IMR-90 (cell line): ENCODE measurements at regions not wholly inside any gene's neighbourhood (a gene's known extent, or its start where the extent isn't known, plus 50 kb on each side); places are given as distances from the start of the nearest gene placed in this dataset.

Experiments used
- ATAC-seq: fragments of 200-7000 bp; cut with Tn5 transposase; 2 replicates; pipeline ENCODE4 v1.9.1; 2020; ENCODE audit warnings: low read depth, mild to moderate bottlenecking, moderate library complexity
- BruUV-seq: library from RNA; stranded (reverse); fragments of 400-500 nt; replicated peaks from 2 replicates; lab custom pipeline; 2021; lab: Mats Ljungman, UMichigan
- CTCF ChIA-PET: fragments of 300-600 bp; formaldehyde crosslinking; extraction: SDS; loops from one replicate; lab custom pipeline; 2021; ENCODE audit warnings: antibody characterized with exemption; lab: Yijun Ruan, JAX
- POLR2A ChIA-PET: fragments of 300-600 bp; sonication (Branson Sonifier 250); formaldehyde crosslinking; loops from one replicate; lab custom pipeline; 2022; ENCODE audit warnings: antibody characterized with exemption; ENCODE audit not compliant: unreplicated experiment; lab: Charles Lee
- DNase-seq: peaks from one replicate; pipeline ENCODE4 v3.0.0; 2013
- H2AFZ ChIP-seq: replicated peaks from 2 replicates; pipeline ENCODE3; 2013; ENCODE audit warnings: low read length, mild to moderate bottlenecking; ENCODE audit not compliant: poor library complexity
- H2AK5ac ChIP-seq: 2 replicates; pipeline ENCODE4 v1.6.1; 2013; ENCODE audit warnings: low read depth, low read length, inconsistent platforms
- H2AK9ac ChIP-seq: replicated peaks from 2 replicates; pipeline ENCODE3; 2013; ENCODE audit warnings: mild to moderate bottlenecking, low read depth, low read length, moderate library complexity; ENCODE audit not compliant: poor library complexity
- H2BK120ac ChIP-seq: 2 replicates; pipeline ENCODE4 v1.6.1; 2013; ENCODE audit warnings: low read depth, low read length, inconsistent platforms
- H2BK15ac ChIP-seq: 3 replicates; pipeline ENCODE4 v1.6.1; 2013; ENCODE audit warnings: low read depth, low read length, inconsistent platforms
- H2BK20ac ChIP-seq: 2 replicates; pipeline ENCODE4 v1.6.1; 2013; ENCODE audit warnings: low read depth, mild to moderate bottlenecking, inconsistent platforms, low read length, moderate library complexity
- H2BK5ac ChIP-seq: 2 replicates; pipeline ENCODE4 v1.6.1; 2013; ENCODE audit warnings: mild to moderate bottlenecking, low read depth, low read length, inconsistent platforms; ENCODE audit not compliant: poor library complexity, severe bottlenecking
- H3K14ac ChIP-seq: replicated peaks from 2 replicates; pipeline ENCODE4 v1.6.1; 2013; ENCODE audit warnings: low read depth, low read length, inconsistent platforms
- H3K18ac ChIP-seq: 2 replicates; pipeline ENCODE4 v1.6.1; 2013; ENCODE audit warnings: low read depth, low read length, control low read depth
- H3K23ac ChIP-seq: 2 replicates; pipeline ENCODE4 v1.6.1; 2013; ENCODE audit warnings: low read depth, low read length, inconsistent platforms
- H3K27ac ChIP-seq: 2 replicates; pipeline ENCODE4 v1.5.1; 2013; ENCODE audit warnings: mild to moderate bottlenecking, control low read depth, low read length; ENCODE audit not compliant: insufficient read depth
- H3K27me3 ChIP-seq: 2 replicates; pipeline ENCODE4 v1.6.1; 2013; ENCODE audit warnings: low read length; ENCODE audit not compliant: control insufficient read depth, insufficient read depth
- H3K36me3 ChIP-seq: 2 replicates; pipeline ENCODE4 v1.6.1; 2013; ENCODE audit warnings: low read length, mixed read lengths; ENCODE audit not compliant: control insufficient read depth, insufficient read depth
- H3K4ac ChIP-seq: 2 replicates; pipeline ENCODE4 v1.6.1; 2013; ENCODE audit warnings: low read depth, low read length, inconsistent platforms
- H3K4me1 ChIP-seq: 2 replicates; pipeline ENCODE4 v1.6.1; 2013; ENCODE audit warnings: low read length, mixed read lengths; ENCODE audit not compliant: control insufficient read depth, insufficient read depth
- H3K4me2 ChIP-seq: 2 replicates; pipeline ENCODE4 v1.6.1; 2013; ENCODE audit warnings: low read depth, mild to moderate bottlenecking, control low read depth, low read length, moderate library complexity
- H3K4me3 ChIP-seq: 2 replicates; pipeline ENCODE4 v1.5.1; 2013; ENCODE audit warnings: low read depth, mild to moderate bottlenecking, control low read depth, low read length, moderate library complexity; ENCODE audit not compliant: insufficient read depth
- H3K56ac ChIP-seq: 2 replicates; pipeline ENCODE4 v1.6.1; 2013; ENCODE audit warnings: low read length, inconsistent platforms; ENCODE audit not compliant: insufficient read depth; ENCODE audit errors: extremely low read depth
- H3K79me1 ChIP-seq, 2 experiments: 2 replicates each; pipeline ENCODE4 v1.6.1; 2013; ENCODE audit warnings: low read length in 2 of 2, inconsistent platforms in 1 of 2, low read depth in 1 of 2
- H3K9ac ChIP-seq: 2 replicates; pipeline ENCODE4 v1.6.1; 2013; ENCODE audit warnings: low read depth, low read length, control low read depth
- H3K9me1 ChIP-seq: 2 replicates; pipeline ENCODE4 v1.6.1; 2013; ENCODE audit warnings: low read length, inconsistent platforms; ENCODE audit not compliant: insufficient read depth
- H3K9me3 ChIP-seq: 2 replicates; pipeline ENCODE4 v1.6.1; 2013; ENCODE audit warnings: low read length; ENCODE audit not compliant: control insufficient read depth, insufficient read depth
- H4K20me1 ChIP-seq: 2 replicates; pipeline ENCODE4 v1.6.1; 2013; ENCODE audit warnings: low read length, inconsistent platforms; ENCODE audit not compliant: insufficient read depth
- H4K5ac ChIP-seq: 2 replicates; pipeline ENCODE4 v1.6.1; 2013; ENCODE audit warnings: mild to moderate bottlenecking, low read depth, low read length, control low read depth
- H4K8ac ChIP-seq, 2 experiments: 2 replicates each; pipeline ENCODE4 v1.6.1; 2013; ENCODE audit warnings: low read depth in 2 of 2, low read length in 2 of 2, control low read depth in 1 of 2, inconsistent platforms in 1 of 2
- H4K91ac ChIP-seq: 2 replicates; pipeline ENCODE4 v1.6.1; 2013; ENCODE audit warnings: low read depth, low read length, inconsistent platforms; ENCODE audit not compliant: insufficient read depth
- BHLHE40 ChIP-seq: fragments of 150-350 bp; IDR thresholded peaks from 2 replicates; pipeline ENCODE4 v1.6.1; 2016; ENCODE audit warnings: mild to moderate bottlenecking, low read depth, low read length
- CHD1 ChIP-seq: IDR thresholded peaks from 2 replicates; pipeline ENCODE4 v1.6.1; 2012; ENCODE audit warnings: low read depth, low read length, improper control_type of control experiment
- ELK1 ChIP-seq: fragments of 150-350 bp; IDR thresholded peaks from 2 replicates; pipeline ENCODE4 v1.6.1; 2016; ENCODE audit warnings: low read depth, mild to moderate bottlenecking, low read length, moderate library complexity, borderline replicate concordance
- MAFK ChIP-seq: IDR thresholded peaks from 2 replicates; pipeline ENCODE4 v1.6.1; 2012; ENCODE audit warnings: low read depth, low read length, improper control_type of control experiment
- MAZ ChIP-seq: IDR thresholded peaks from 2 replicates; pipeline ENCODE4 v1.6.1; 2012; ENCODE audit warnings: low read depth, mild to moderate bottlenecking, low read length, improper control_type of control experiment, moderate library complexity, borderline replicate concordance
- MXI1 ChIP-seq: IDR thresholded peaks from 2 replicates; pipeline ENCODE4 v1.6.1; 2012; ENCODE audit warnings: low read depth, mild to moderate bottlenecking, low read length, moderate library complexity, borderline replicate concordance
- NFE2L2 ChIP-seq: fragments of 150-350 bp; IDR thresholded peaks from 2 replicates; pipeline ENCODE4 v1.6.1; 2016; ENCODE audit warnings: low read depth, mild to moderate bottlenecking, low read length
- RFX5 ChIP-seq: IDR thresholded peaks from 2 replicates; pipeline ENCODE4 v1.8.0; 2012; ENCODE audit warnings: low read depth, mild to moderate bottlenecking, low read length, moderate library complexity
- SMC3 ChIP-seq: fragments of 150-350 bp; IDR thresholded peaks from 2 replicates; pipeline ENCODE4 v1.6.1; 2016; ENCODE audit warnings: low read depth, mild to moderate bottlenecking, antibody characterized with exemption, low read length, moderate library complexity
- WGBS, 2 experiments: methylation state at CpG; one replicate each; pipeline versions ENCODE4 v1.1.5 to v1.1.7; 2013; ENCODE audit warnings: missing lambda C conversion rate in 2 of 2; ENCODE audit not compliant: insufficient read length in 1 of 2; ENCODE audit errors: extremely low coverage in 2 of 2; 5-methylcytosine and 5-hydroxymethylcytosine counted together
- dilution Hi-C: fragments of 300-500 bp; cut with HindIII; formaldehyde crosslinking; loops from one replicate; pipeline ENCODE4 v1.14.3; 2018; ENCODE audit warnings: low sequenced_read_pairs; ENCODE audit not compliant: unreplicated experiment
- in situ Hi-C: fragments of 300-500 bp; cut with MboI; formaldehyde crosslinking; loops from 3 replicates; pipeline ENCODE4 v1.14.3; 2019; ENCODE audit warnings: low sequenced_read_pairs, inconsistent platforms, mixed read lengths
- intact Hi-C: fragments of 100-400 bp; cut with micrococcal nuclease; formaldehyde crosslinking; loops from 2 replicates; pipeline ENCODE4 v1.10.0; 2022
- TF ChIP-seq, protein P1 (sequence below): conservative IDR thresholded peaks from 2 replicates; pipeline ENCODE4 v1.5.1; 2012; ENCODE audit warnings: mild to moderate bottlenecking, low read depth, low read length, improper control_type of control experiment

DNA sequence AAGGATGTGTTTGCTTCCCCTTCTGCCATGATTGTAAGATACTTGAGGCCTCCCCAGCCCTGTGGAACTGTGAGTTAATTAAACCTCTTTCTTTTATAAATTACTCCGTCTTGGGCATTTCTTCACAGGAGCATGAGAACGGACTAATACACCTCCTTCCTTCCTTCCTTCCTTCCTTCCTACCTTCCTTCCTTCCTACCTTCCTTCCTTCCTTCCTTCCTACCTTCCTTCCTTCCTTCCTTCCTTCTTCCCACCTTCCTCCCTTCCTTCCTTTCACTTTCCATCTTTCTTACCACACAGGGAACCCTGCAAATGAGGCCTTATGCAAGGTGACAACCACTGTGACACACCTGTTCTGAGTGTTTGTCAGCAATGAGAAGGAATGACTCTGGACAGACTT, 141.3 kb upstream of the EXOC2 start:
- no peak overlapping the region for H2AK5ac ChIP-seq
- no peak overlapping the region for H2BK120ac ChIP-seq
- intact Hi-C loops (no loop called here), in situ Hi-C loops (no loop called here), dilution Hi-C loops (no loop called here)
- H3K9me3 ChIP-seq: no peaks in the 10 kb centered on the region
- H3K9ac ChIP-seq: no peak overlapping the region
- H3K4me3 ChIP-seq: no peak overlapping the region
- H3K79me1 ChIP-seq: no peaks in the 10 kb centered on the region
- no TSS peak for BruUV-seq
- H3K4me1 ChIP-seq: peaks cover 1% of the 10 kb centered on the region; the same call in 1 of the 2 replicates
- H2BK15ac ChIP-seq: no peak overlapping the region
- H3K18ac ChIP-seq: no peak overlapping the region
- H3K14ac ChIP-seq: no peak overlapping the region
- no peak for DNase-seq
- no peak overlapping the region for H4K5ac ChIP-seq
- ChIA-PET CTCF (no interaction called here), POLR2A (no interaction called here)
- no peak overlapping the region for H3K23ac ChIP-seq
- TF ChIP-seq RFX5 (no peak), MAZ (no peak), MXI1 (no peak), MAFK (no peak), BHLHE40 (no peak), ELK1 (no peak), NFE2L2 (no peak), SMC3 (no peak), CHD1 (no peak)
- TF ChIP-seq, protein P1, sequence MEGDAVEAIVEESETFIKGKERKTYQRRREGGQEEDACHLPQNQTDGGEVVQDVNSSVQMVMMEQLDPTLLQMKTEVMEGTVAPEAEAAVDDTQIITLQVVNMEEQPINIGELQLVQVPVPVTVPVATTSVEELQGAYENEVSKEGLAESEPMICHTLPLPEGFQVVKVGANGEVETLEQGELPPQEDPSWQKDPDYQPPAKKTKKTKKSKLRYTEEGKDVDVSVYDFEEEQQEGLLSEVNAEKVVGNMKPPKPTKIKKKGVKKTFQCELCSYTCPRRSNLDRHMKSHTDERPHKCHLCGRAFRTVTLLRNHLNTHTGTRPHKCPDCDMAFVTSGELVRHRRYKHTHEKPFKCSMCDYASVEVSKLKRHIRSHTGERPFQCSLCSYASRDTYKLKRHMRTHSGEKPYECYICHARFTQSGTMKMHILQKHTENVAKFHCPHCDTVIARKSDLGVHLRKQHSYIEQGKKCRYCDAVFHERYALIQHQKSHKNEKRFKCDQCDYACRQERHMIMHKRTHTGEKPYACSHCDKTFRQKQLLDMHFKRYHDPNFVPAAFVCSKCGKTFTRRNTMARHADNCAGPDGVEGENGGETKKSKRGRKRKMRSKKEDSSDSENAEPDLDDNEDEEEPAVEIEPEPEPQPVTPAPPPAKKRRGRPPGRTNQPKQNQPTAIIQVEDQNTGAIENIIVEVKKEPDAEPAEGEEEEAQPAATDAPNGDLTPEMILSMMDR: no peak
- no peak overlapping the region for H4K91ac ChIP-seq
- H2AK9ac ChIP-seq: no peak overlapping the region
- no peaks in the 10 kb centered on the region for H4K20me1 ChIP-seq
- no peak overlapping the region for H3K27ac ChIP-seq
- no peak overlapping the region for H2BK20ac ChIP-seq
- ATAC-seq: no peak
- H4K8ac ChIP-seq: no peak overlapping the region
- H3K4ac ChIP-seq: no peak overlapping the region
- H3K36me3 ChIP-seq: no peaks in the 10 kb centered on the region
- no peak overlapping the region for H2AFZ ChIP-seq
- H3K9me1 ChIP-seq: no peaks in the 10 kb centered on the region
- H2BK5ac ChIP-seq: no peak overlapping the region
- H3K56ac ChIP-seq: no peak overlapping the region
- H3K4me2 ChIP-seq: no peak overlapping the region
- WGBS, 2 experiments: no CpG with 5 or more reads among the region's 2 CpGs
- 0 out of 2 replicates have a peak, but pooled peaks cover 2% of the 10 kb centered on the region for H3K27me3 ChIP-seq
